H1 (cell line): ENCODE measurements at regions not wholly inside any gene's neighbourhood (a gene's known extent, or its start where the extent isn't known, plus 50 kb on each side); places are given as distances from the start of the nearest gene placed in this dataset.
A peak's percentile ranks its signal among the peaks of the same experiment; 100 is the strongest.

Experiments used
- CTCF ChIA-PET: fragments of 300-600 bp; sonication (Branson Sonifier 250); formaldehyde crosslinking; loops from one replicate; lab custom pipeline; 2021; ENCODE audit not compliant: partially characterized antibody; lab: Charles Lee
- POLR2A ChIA-PET: fragments of 300-600 bp; sonication (Branson Sonifier 250); formaldehyde crosslinking; loops from one replicate; lab custom pipeline; 2021; ENCODE audit warnings: inconsistent platforms; ENCODE audit not compliant: partially characterized antibody; lab: Charles Lee
- DNase-seq, 2 experiments: peaks; one replicate each; pipeline versions ENCODE4 v3.0.0 to v3.0.0-alpha.2; 2010 to 2022; ENCODE audit warnings: low spot score in 2 of 2, low read depth in 1 of 2, mixed read lengths in 1 of 2
- FAIRE-seq: peaks from 2 replicates; lab custom pipeline; 2011; peaks lifted over from hg19 to GRCh38; lab: Jason Lieb, UNC
- H2AFZ ChIP-seq: 2 replicates; pipeline ENCODE4 v1.8.1; 2012; ENCODE audit warnings: low read length, inconsistent platforms
- H2AK5ac ChIP-seq: 2 replicates; pipeline ENCODE4 v1.6.1; 2013; ENCODE audit warnings: low read depth, low read length
- H2BK120ac ChIP-seq: replicated peaks from 2 replicates; pipeline ENCODE3; 2013; ENCODE audit warnings: low read depth, low read length, inconsistent platforms
- H2BK12ac ChIP-seq: 2 replicates; pipeline ENCODE4 v1.6.1; 2013; ENCODE audit warnings: low read depth, low read length
- H2BK15ac ChIP-seq: 2 replicates; pipeline ENCODE4 v1.6.1; 2013; ENCODE audit warnings: low read length
- H2BK20ac ChIP-seq: 2 replicates; pipeline ENCODE4 v1.6.1; 2013; ENCODE audit warnings: low read length
- H2BK5ac ChIP-seq: 2 replicates; pipeline ENCODE4 v1.6.1; 2013; ENCODE audit warnings: low read depth, low read length
- H3K14ac ChIP-seq: 2 replicates; pipeline ENCODE4 v1.6.1; 2013; ENCODE audit warnings: inconsistent platforms; ENCODE audit not compliant: insufficient read length
- H3K18ac ChIP-seq: 2 replicates; pipeline ENCODE4 v1.6.1; 2013; ENCODE audit warnings: low read length; ENCODE audit errors: extremely low read depth
- H3K23ac ChIP-seq: 2 replicates; pipeline ENCODE4 v1.6.1; 2013; ENCODE audit warnings: inconsistent platforms; ENCODE audit not compliant: insufficient read length
- H3K23me2 ChIP-seq: 2 replicates; pipeline ENCODE4 v1.6.1; 2013; ENCODE audit warnings: low read depth, low read length
- H3K27ac ChIP-seq: 2 replicates; pipeline ENCODE4 v1.6.1; 2011; ENCODE audit warnings: low read depth, low read length, inconsistent platforms
- H3K27me3 ChIP-seq, 4 experiments: replicated peaks in 1 of 4; 1 replicate in 1 of 4; 2 replicates in 3 of 4; pipeline versions ENCODE4 v1.6.1 to v1.8.1; 2011 to 2013; ENCODE audit warnings: low read length in 3 of 4, mild to moderate bottlenecking in 3 of 4, inconsistent platforms in 2 of 4, mixed read lengths in 2 of 4, moderate library complexity in 1 of 4; ENCODE audit not compliant: control insufficient read depth in 3 of 4, insufficient read depth in 3 of 4; ENCODE audit errors: extremely low read depth in 1 of 4
- H3K36me3 ChIP-seq, 4 experiments: 2 replicates each; pipeline versions ENCODE4 v1.6.1 to v1.8.1; 2011 to 2013; ENCODE audit warnings: mild to moderate bottlenecking in 4 of 4, low read length in 3 of 4, moderate library complexity in 2 of 4, control low read depth in 1 of 4, inconsistent platforms in 1 of 4; ENCODE audit not compliant: insufficient read depth in 4 of 4, control insufficient read depth in 2 of 4
- H3K4ac ChIP-seq: replicated peaks from 2 replicates; pipeline ENCODE3; 2013; ENCODE audit warnings: low read length, low read depth, mixed read lengths, inconsistent platforms; ENCODE audit not compliant: insufficient read length
- H3K4me1 ChIP-seq, 4 experiments: replicated peaks in 1 of 4; 1 replicate in 1 of 4; 2 replicates in 3 of 4; pipeline versions ENCODE4 v1.6.1 to v1.8.1; 2011 to 2013; ENCODE audit warnings: low read length in 3 of 4, inconsistent platforms in 2 of 4, mixed read lengths in 1 of 4; ENCODE audit not compliant: insufficient read depth in 4 of 4, control insufficient read depth in 3 of 4
- H3K4me2 ChIP-seq, 2 experiments: 2 replicates each; pipeline versions ENCODE4 v1.6.1 to v1.8.1; 2011 to 2013; ENCODE audit warnings: low read depth in 2 of 2, low read length in 2 of 2, control low read depth in 1 of 2, inconsistent platforms in 1 of 2, mild to moderate bottlenecking in 1 of 2; ENCODE audit not compliant: insufficient read depth in 1 of 2
- H3K4me3 ChIP-seq, 4 experiments: fragments of 200-600, 300-600 bp in 1 of 4; sonication (generic), shearing (Covaris generic), sonication (Bioruptor Twin) in 1 of 4; 2 replicates each; pipeline versions ENCODE4 v1.5.1 to v1.8.1; 2011 to 2016; ENCODE audit warnings: low read length in 4 of 4, low read depth in 3 of 4, control low read depth in 2 of 4, inconsistent platforms in 2 of 4, mild to moderate bottlenecking in 2 of 4, mixed read lengths in 1 of 4, moderate library complexity in 1 of 4; ENCODE audit not compliant: insufficient read depth in 2 of 4; ENCODE audit errors: extremely low read depth in 1 of 4
- H3K56ac ChIP-seq: replicated peaks from 2 replicates; pipeline ENCODE3; 2013; ENCODE audit warnings: low read depth, mild to moderate bottlenecking, mixed read lengths, low read length, inconsistent platforms; ENCODE audit not compliant: insufficient read length
- H3K79me1 ChIP-seq: 2 replicates; pipeline ENCODE4 v1.6.1; 2013; ENCODE audit warnings: low read depth, low read length, control low read depth
- H3K79me2 ChIP-seq, 2 experiments: 2 replicates each; pipeline versions ENCODE4 v1.6.1 to v1.8.1; 2012 to 2013; ENCODE audit warnings: low read length in 2 of 2, mild to moderate bottlenecking in 2 of 2, inconsistent platforms in 1 of 2; ENCODE audit not compliant: insufficient read depth in 2 of 2, control insufficient read depth in 1 of 2
- H3K9ac ChIP-seq, 4 experiments: replicated peaks in 1 of 4; 1 replicate in 1 of 4; 2 replicates in 3 of 4; pipeline versions ENCODE4 v1.6.1 to v1.8.1; 2011 to 2013; ENCODE audit warnings: low read depth in 3 of 4, low read length in 3 of 4, control low read depth in 2 of 4, mild to moderate bottlenecking in 2 of 4, moderate library complexity in 2 of 4, inconsistent platforms in 1 of 4; ENCODE audit errors: extremely low read depth in 1 of 4
- H3K9me3 ChIP-seq, 2 experiments: 2 replicates each; pipeline versions ENCODE4 v1.6.1 to v1.8.1; 2012 to 2013; ENCODE audit warnings: mild to moderate bottlenecking in 2 of 2, moderate library complexity in 2 of 2, control low read depth in 1 of 2, inconsistent platforms in 1 of 2, low read depth in 1 of 2, low read length in 1 of 2, mixed read lengths in 1 of 2; ENCODE audit not compliant: insufficient read depth in 2 of 2
- H4K20me1 ChIP-seq, 2 experiments: replicated peaks in 1 of 2; 2 replicates each; pipeline versions ENCODE3 to v1.8.1; 2011 to 2013; ENCODE audit warnings: inconsistent platforms in 2 of 2, low read length in 2 of 2, mild to moderate bottlenecking in 1 of 2; ENCODE audit not compliant: insufficient read depth in 2 of 2, control insufficient read depth in 1 of 2
- H4K5ac ChIP-seq: 2 replicates; pipeline ENCODE4 v1.6.1; 2013; ENCODE audit warnings: low read length, low read depth, mixed read lengths, inconsistent platforms; ENCODE audit not compliant: insufficient read length
- H4K8ac ChIP-seq: 2 replicates; pipeline ENCODE4 v1.8.0; 2013; ENCODE audit warnings: mild to moderate bottlenecking, moderate library complexity, low read length, inconsistent platforms; ENCODE audit not compliant: insufficient read depth; ENCODE audit errors: extremely low read depth
- H4K91ac ChIP-seq: replicated peaks from 2 replicates; pipeline ENCODE3; 2013; ENCODE audit warnings: low read length, mixed read lengths, inconsistent platforms; ENCODE audit not compliant: insufficient read length
- ASH2L ChIP-seq: fragments of 200-600, 300-600 bp; sonication (generic); IDR thresholded peaks from one replicate; pipeline ENCODE4 v1.7.1; 2017; ENCODE audit warnings: low read length
- CBX8 ChIP-seq: fragments of 300-800, 300-1000 bp; sonication (generic); IDR thresholded peaks from 2 replicates; pipeline ENCODE4 v1.7.1; 2016; ENCODE audit warnings: low read depth, low read length, borderline replicate concordance
- CHD2 ChIP-seq: IDR thresholded peaks from 2 replicates; pipeline ENCODE4 v1.6.1; 2012; ENCODE audit warnings: low read length, improper control_type of control experiment
- POU5F1 ChIP-seq: IDR thresholded peaks from 2 replicates; pipeline ENCODE4 v1.6.1; 2011; ENCODE audit warnings: low read depth, mild to moderate bottlenecking, low read length, moderate library complexity
- RAD21 ChIP-seq, 2 experiments: IDR thresholded peaks in 1 of 2; conservative IDR thresholded peaks in 1 of 2; 2 replicates each; pipeline ENCODE4 v1.6.1; 2011; ENCODE audit warnings: low read depth in 2 of 2, low read length in 2 of 2, improper control_type of control experiment in 1 of 2, inconsistent platforms in 1 of 2, mild to moderate bottlenecking in 1 of 2, moderate library complexity in 1 of 2
- RBBP5 ChIP-seq: IDR thresholded peaks from 2 replicates; pipeline ENCODE4 v1.7.1; 2012; ENCODE audit warnings: low read depth, mild to moderate bottlenecking, inconsistent platforms, low read length, moderate library complexity, borderline replicate concordance
- SP1 ChIP-seq: IDR thresholded peaks from 2 replicates; pipeline ENCODE4 v1.6.1; 2011; ENCODE audit warnings: low read depth, low read length
- TAF1 ChIP-seq: IDR thresholded peaks from 2 replicates; pipeline ENCODE4 v1.6.1; 2011; ENCODE audit warnings: mild to moderate bottlenecking, low read depth, low read length
- TAF7 ChIP-seq: optimal IDR thresholded peaks from 2 replicates; pipeline ENCODE3; 2011; ENCODE audit warnings: low read depth, mild to moderate bottlenecking, inconsistent platforms, low read length, moderate library complexity, borderline replicate concordance
- WGBS, 2 experiments: shearing (Covaris generic) in 1 of 2; methylation state at CpG; one replicate each; pipeline versions ENCODE4 v1.1.6 to v1.1.7; 2013 to 2015; ENCODE audit warnings: low lambda C conversion rate in 2 of 2, mixed read lengths in 2 of 2, inconsistent platforms in 1 of 2, low coverage in 1 of 2, missing lambda C conversion rate in 1 of 2; ENCODE audit not compliant: insufficient replicate concordance in 2 of 2, insufficient coverage in 1 of 2, insufficient read length in 1 of 2; ENCODE audit errors: extremely low coverage in 1 of 2, missing lambda C conversion rate in 1 of 2; 5-methylcytosine and 5-hydroxymethylcytosine counted together

DNA sequence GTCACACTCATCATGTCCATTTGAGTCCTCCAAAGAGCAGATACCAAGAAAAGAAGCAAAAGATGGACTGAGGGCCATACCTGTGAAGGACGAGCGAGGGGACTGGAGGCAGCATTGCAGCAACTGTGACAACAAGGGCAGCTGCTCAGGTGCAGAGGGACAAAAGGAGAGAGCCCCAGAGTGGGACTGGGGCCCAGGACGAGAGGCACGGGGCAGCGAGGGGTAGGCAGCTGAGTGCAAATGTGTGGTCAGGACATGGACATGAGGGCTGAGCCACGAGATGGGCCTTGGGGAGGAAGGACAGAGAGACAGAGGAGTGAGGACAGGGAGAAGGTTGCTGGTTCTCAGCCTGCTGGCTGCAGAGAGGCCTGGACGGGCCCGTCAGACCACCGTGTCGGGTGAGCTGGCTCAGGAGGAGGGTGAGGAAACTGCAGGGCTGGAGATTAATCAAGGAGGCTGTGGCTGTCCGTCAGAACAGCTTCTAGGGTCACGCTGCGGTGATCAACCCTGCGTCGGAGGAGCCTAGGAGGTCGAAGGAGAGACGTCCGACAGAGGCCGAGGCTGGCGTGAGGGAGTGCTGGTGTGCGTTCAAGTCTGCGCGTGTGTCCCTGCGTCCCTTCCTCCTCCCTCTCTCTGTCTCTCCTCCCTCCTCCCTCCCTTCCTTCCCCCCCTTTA lies 206.8 kb upstream of the HDAC4 start:
- no peak overlapping the region; the same call in 1 of the 2 replicates for H3K18ac ChIP-seq
- H4K20me1 ChIP-seq, result no peaks in the 10 kb centered on the region
- H4K8ac ChIP-seq, result peak overlapping the region; percentile 28; the same call in 1 of the 2 replicates
- no peak overlapping the region for H2BK5ac ChIP-seq
- H3K4me2 ChIP-seq, result no peak overlapping the region
- no peak overlapping the region for H3K27ac ChIP-seq
- no peak for DNase-seq
- no peaks in the 10 kb centered on the region for H3K27me3 ChIP-seq
- no peak overlapping the region for H2BK12ac ChIP-seq
- no peaks in the 10 kb centered on the region for H3K36me3 ChIP-seq
- no peak overlapping the region for H3K4ac ChIP-seq
- H4K5ac ChIP-seq, result no peak overlapping the region
- no peak overlapping the region for H3K14ac ChIP-seq
- H4K91ac ChIP-seq, result peak overlapping the region; percentile 3
- no peaks in the 10 kb centered on the region for H3K79me2 ChIP-seq
- no peak overlapping the region for H3K4me3 ChIP-seq
- H3K4me1 ChIP-seq, result peaks cover 0 to 12% (median 4%) of the 10 kb centered on the region in 4 experiments; a peak in 6 of 7 replicates
- peak overlapping the region; percentile 93 for H2AFZ ChIP-seq
- H2BK15ac ChIP-seq, result no peak overlapping the region
- no peak overlapping the region for H2BK120ac ChIP-seq
- 92% methylated on average over 23 of the region's 24 CpGs; no CpG with 5 or more reads in 1 of the 2 experiments for WGBS, 2 experiments
- no peaks in the 10 kb centered on the region for H3K79me1 ChIP-seq
- H2BK20ac ChIP-seq, result no peak overlapping the region
- no peak for FAIRE-seq
- no peaks in the 10 kb centered on the region for H3K23me2 ChIP-seq
- no peak overlapping the region for H3K23ac ChIP-seq
- H3K56ac ChIP-seq, result no peak overlapping the region
- ChIA-PET CTCF (no interaction called here), POLR2A (no interaction called here)
- no peak overlapping the region for H2AK5ac ChIP-seq
- H3K9ac ChIP-seq, result no peak overlapping the region
- no peak for TF ChIP-seq SP1
- no peak for TF ChIP-seq POU5F1
- no peak for TF ChIP-seq TAF7
- TF ChIP-seq RAD21 (IDR thresholded peaks at IDR 0.05 in 1 of 2, conservative IDR thresholded peaks at IDR 0.05 in 1 of 2; ENCODE audit: low read depth in 2 of 2, low read length in 2 of 2), result no peak
- TF ChIP-seq CBX8, result no peak
- TF ChIP-seq ASH2L, result no peak
- no peak for TF ChIP-seq CHD2
- no peak for TF ChIP-seq TAF1
- no peak for TF ChIP-seq RBBP5
- no peaks in the 10 kb centered on the region; a peak in 1 of 4 replicates for H3K9me3 ChIP-seq
